ENCODE measurements at regions not wholly inside any gene's neighbourhood (a gene's known extent, or its start where the extent isn't known, plus 50 kb on each side); places are given as distances from the start of the nearest gene placed in this dataset.

- WGBS (ENCODE audit: low lambda C conversion rate), result 10% methylated on average over 2 of the region's 2 CpGs
- Histone ChIP-seq H3K4me1 (ENCODE audit: insufficient read depth, low read length) (peaks cover 7% of the 10 kb centered on the region), H2AFZ (ENCODE audit: low read length) (no peak overlapping the region), H3K9ac (ENCODE audit: insufficient read depth, low read depth, low read length) (no peak overlapping the region), H3K4me3 (replicated peaks in 1 of 3; ENCODE audit: insufficient read depth in 1 of 3, low read depth in 2 of 3, low read length in 3 of 3) (no peak overlapping the region), H3K36me3 (replicated peaks in 1 of 2; ENCODE audit: control insufficient read depth in 1 of 2, insufficient read depth in 2 of 2, low read length in 2 of 2) (no peaks in the 10 kb centered on the region), H3K4me2 (ENCODE audit: low read depth, low read length) (no peak overlapping the region), H3K79me2 (ENCODE audit: insufficient read depth, low read length) (no peaks in the 10 kb centered on the region), H3K9me3 (ENCODE audit: low read length) (no peaks in the 10 kb centered on the region), H3K27ac (ENCODE audit: extremely low read length, insufficient read depth, low read length) (no peak overlapping the region), H4K20me1 (ENCODE audit: insufficient read depth, low read length) (no peaks in the 10 kb centered on the region), H3K27me3 (ENCODE audit: control insufficient read depth in 1 of 2, insufficient read depth in 2 of 2, low read length in 2 of 2) (no peaks in the 10 kb centered on the region)
- POLR2A ChIA-PET, result no interaction called here
- no TSS peak for BruUV-seq (replicated peaks)
- FAIRE-seq, result no peak
- no peak for ATAC-seq
- in situ Hi-C loops (cut with HindIII; ENCODE audit: extremely low pct_ligation_motif_present, low pct_unique_long_range_greater_than_20kb), result no loop called here
- intact Hi-C loops (cut with micrococcal nuclease; ENCODE audit: unreplicated experiment), result loop anchor here (5.0 kb wide), 1 partner anchor 904 kb away; no protein-coding TSS in a partner anchor
- CTCF ChIA-PET (ENCODE audit: low intra/inter-chr PET ratio, low total read pairs), result no interaction called here
- DNase-seq (ENCODE audit: low spot score), result no peak
- TF ChIP-seq, protein P1, sequence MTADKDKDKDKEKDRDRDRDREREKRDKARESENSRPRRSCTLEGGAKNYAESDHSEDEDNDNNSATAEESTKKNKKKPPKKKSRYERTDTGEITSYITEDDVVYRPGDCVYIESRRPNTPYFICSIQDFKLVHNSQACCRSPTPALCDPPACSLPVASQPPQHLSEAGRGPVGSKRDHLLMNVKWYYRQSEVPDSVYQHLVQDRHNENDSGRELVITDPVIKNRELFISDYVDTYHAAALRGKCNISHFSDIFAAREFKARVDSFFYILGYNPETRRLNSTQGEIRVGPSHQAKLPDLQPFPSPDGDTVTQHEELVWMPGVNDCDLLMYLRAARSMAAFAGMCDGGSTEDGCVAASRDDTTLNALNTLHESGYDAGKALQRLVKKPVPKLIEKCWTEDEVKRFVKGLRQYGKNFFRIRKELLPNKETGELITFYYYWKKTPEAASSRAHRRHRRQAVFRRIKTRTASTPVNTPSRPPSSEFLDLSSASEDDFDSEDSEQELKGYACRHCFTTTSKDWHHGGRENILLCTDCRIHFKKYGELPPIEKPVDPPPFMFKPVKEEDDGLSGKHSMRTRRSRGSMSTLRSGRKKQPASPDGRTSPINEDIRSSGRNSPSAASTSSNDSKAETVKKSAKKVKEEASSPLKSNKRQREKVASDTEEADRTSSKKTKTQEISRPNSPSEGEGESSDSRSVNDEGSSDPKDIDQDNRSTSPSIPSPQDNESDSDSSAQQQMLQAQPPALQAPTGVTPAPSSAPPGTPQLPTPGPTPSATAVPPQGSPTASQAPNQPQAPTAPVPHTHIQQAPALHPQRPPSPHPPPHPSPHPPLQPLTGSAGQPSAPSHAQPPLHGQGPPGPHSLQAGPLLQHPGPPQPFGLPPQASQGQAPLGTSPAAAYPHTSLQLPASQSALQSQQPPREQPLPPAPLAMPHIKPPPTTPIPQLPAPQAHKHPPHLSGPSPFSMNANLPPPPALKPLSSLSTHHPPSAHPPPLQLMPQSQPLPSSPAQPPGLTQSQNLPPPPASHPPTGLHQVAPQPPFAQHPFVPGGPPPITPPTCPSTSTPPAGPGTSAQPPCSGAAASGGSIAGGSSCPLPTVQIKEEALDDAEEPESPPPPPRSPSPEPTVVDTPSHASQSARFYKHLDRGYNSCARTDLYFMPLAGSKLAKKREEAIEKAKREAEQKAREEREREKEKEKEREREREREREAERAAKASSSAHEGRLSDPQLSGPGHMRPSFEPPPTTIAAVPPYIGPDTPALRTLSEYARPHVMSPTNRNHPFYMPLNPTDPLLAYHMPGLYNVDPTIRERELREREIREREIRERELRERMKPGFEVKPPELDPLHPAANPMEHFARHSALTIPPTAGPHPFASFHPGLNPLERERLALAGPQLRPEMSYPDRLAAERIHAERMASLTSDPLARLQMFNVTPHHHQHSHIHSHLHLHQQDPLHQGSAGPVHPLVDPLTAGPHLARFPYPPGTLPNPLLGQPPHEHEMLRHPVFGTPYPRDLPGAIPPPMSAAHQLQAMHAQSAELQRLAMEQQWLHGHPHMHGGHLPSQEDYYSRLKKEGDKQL (CRISPR knock-in tag; IDR thresholded peaks at IDR 0.05; ENCODE audit: low read depth), result no peak
- TF ChIP-seq NAIF1 (CRISPR knock-in tag; IDR thresholded peaks at IDR 0.05; ENCODE audit: borderline replicate concordance) (no peak), GPBP1L1 (CRISPR knock-in tag; IDR thresholded peaks at IDR 0.05) (no peak), ZNF296 (CRISPR knock-in tag; conservative IDR thresholded peaks at IDR 0.05) (no peak), IRX3 (CRISPR knock-in tag; IDR thresholded peaks at IDR 0.05; ENCODE audit: borderline replicate concordance, low read depth) (no peak), ZNF616 (CRISPR knock-in tag; IDR thresholded peaks at IDR 0.05; ENCODE audit: low read depth) (no peak), PCBP1 (IDR thresholded peaks at IDR 0.05; ENCODE audit: borderline replicate concordance, low read depth, low read length) (no peak), DNMT3B (CRISPR knock-in tag; conservative IDR thresholded peaks at IDR 0.05) (no peak), NFKB2 (CRISPR knock-in tag; IDR thresholded peaks at IDR 0.05; ENCODE audit: borderline replicate concordance) (no peak), CEBPZ (IDR thresholded peaks at IDR 0.05; ENCODE audit: low read length) (no peak), HNF4A (CRISPR knock-in tag; IDR thresholded peaks at IDR 0.05) (no peak)
- TF ChIP-seq, protein P2, sequence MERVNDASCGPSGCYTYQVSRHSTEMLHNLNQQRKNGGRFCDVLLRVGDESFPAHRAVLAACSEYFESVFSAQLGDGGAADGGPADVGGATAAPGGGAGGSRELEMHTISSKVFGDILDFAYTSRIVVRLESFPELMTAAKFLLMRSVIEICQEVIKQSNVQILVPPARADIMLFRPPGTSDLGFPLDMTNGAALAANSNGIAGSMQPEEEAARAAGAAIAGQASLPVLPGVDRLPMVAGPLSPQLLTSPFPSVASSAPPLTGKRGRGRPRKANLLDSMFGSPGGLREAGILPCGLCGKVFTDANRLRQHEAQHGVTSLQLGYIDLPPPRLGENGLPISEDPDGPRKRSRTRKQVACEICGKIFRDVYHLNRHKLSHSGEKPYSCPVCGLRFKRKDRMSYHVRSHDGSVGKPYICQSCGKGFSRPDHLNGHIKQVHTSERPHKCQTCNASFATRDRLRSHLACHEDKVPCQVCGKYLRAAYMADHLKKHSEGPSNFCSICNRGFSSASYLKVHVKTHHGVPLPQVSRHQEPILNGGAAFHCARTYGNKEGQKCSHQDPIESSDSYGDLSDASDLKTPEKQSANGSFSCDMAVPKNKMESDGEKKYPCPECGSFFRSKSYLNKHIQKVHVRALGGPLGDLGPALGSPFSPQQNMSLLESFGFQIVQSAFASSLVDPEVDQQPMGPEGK (CRISPR knock-in tag; IDR thresholded peaks at IDR 0.05), result no peak
These were observed 619.4 kb downstream of the SLCO4C1 start for GRCh38 chr5:101676646-101677045.
